Endothelial cell of umbilical vein (primary cell): ENCODE measurements at regions not wholly inside any gene's neighbourhood (a gene's known extent, or its start where the extent isn't known, plus 50 kb on each side); places are given as distances from the start of the nearest gene placed in this dataset.

Experiments used
- BruUV-seq: library from RNA; stranded (reverse); fragments of 400-500 nt; replicated peaks from 2 replicates; lab custom pipeline; 2021; lab: Mats Ljungman, UMichigan
- CTCF ChIA-PET: fragments of 300-600, 350-600 bp; sonication (Branson Sonifier 250); formaldehyde crosslinking; loops from one replicate; lab custom pipeline; 2021; ENCODE audit warnings: antibody characterized with exemption, inconsistent platforms; lab: Charles Lee
- POLR2A ChIA-PET: fragments of 300-600, 350-600 bp; sonication (Branson Sonifier 250); formaldehyde crosslinking; loops from one replicate; lab custom pipeline; 2021; ENCODE audit warnings: antibody characterized with exemption, inconsistent platforms; lab: Charles Lee
- DNase-seq: peaks from one replicate; pipeline ENCODE4 v3.0.0-alpha.2; 2011; ENCODE audit warnings: low read depth, low spot score
- FAIRE-seq: peaks from 2 replicates; lab custom pipeline; 2011; peaks lifted over from hg19 to GRCh38; lab: Jason Lieb, UNC
- H2AFZ ChIP-seq: 2 replicates; pipeline ENCODE4 v1.6.0; 2012; ENCODE audit warnings: low read depth, low read length, control low read depth, inconsistent platforms
- H3K27ac ChIP-seq: 2 replicates; pipeline ENCODE4 v1.5.1; 2011; ENCODE audit warnings: low read depth, mild to moderate bottlenecking, control low read depth, low read length, moderate library complexity; ENCODE audit not compliant: insufficient read depth
- H3K27me3 ChIP-seq, 2 experiments: 2 replicates each; pipeline versions ENCODE4 v1.6.0 to v1.6.1; 2011; ENCODE audit warnings: low read length in 2 of 2, mixed read lengths in 1 of 2; ENCODE audit not compliant: control insufficient read depth in 2 of 2, insufficient read depth in 2 of 2
- H3K36me3 ChIP-seq, 2 experiments: 2 replicates in 1 of 2; 3 replicates in 1 of 2; pipeline ENCODE4 v1.5.1; 2011; ENCODE audit warnings: low read length in 2 of 2, mild to moderate bottlenecking in 1 of 2, moderate library complexity in 1 of 2; ENCODE audit not compliant: control insufficient read depth in 2 of 2, insufficient read depth in 2 of 2; ENCODE audit errors: extremely low read depth in 1 of 2
- H3K4me1 ChIP-seq: 3 replicates; pipeline ENCODE4 v1.5.1; 2011; ENCODE audit warnings: mild to moderate bottlenecking, low read length; ENCODE audit not compliant: control insufficient read depth, insufficient read depth; ENCODE audit errors: extremely low read depth
- H3K4me2 ChIP-seq: 2 replicates; pipeline ENCODE4 v1.6.1; 2011; ENCODE audit warnings: low read length, control low read depth, mixed read lengths; ENCODE audit not compliant: insufficient read depth
- H3K4me3 ChIP-seq, 3 experiments: fragments of 200-600 bp in 1 of 3; sonication (generic), shearing (Covaris generic) in 1 of 3; replicated peaks in 1 of 3; 2 replicates each; pipeline ENCODE4 v1.5.1; 2011 to 2016; ENCODE audit warnings: control low read depth in 3 of 3, low read length in 3 of 3, mild to moderate bottlenecking in 2 of 3, inconsistent platforms in 1 of 3, low read depth in 1 of 3, moderate library complexity in 1 of 3; ENCODE audit not compliant: insufficient read depth in 1 of 3
- H3K79me2 ChIP-seq: 2 replicates; pipeline ENCODE4 v1.6.0; 2012; ENCODE audit warnings: low read length, inconsistent platforms; ENCODE audit not compliant: control insufficient read depth, insufficient read depth
- H3K9ac ChIP-seq: replicated peaks from 2 replicates; pipeline ENCODE3; 2011; ENCODE audit warnings: low read length, control low read depth; ENCODE audit not compliant: insufficient read depth; ENCODE audit errors: extremely low read depth
- H3K9me1 ChIP-seq: replicated peaks from 3 replicates; pipeline ENCODE4 v1.6.0; 2011; ENCODE audit warnings: mild to moderate bottlenecking, low read length; ENCODE audit not compliant: control insufficient read depth, insufficient read depth; ENCODE audit errors: extremely low read depth
- H3K9me3 ChIP-seq: replicated peaks from 2 replicates; pipeline ENCODE4 v1.5.1; 2012; ENCODE audit warnings: low read length, inconsistent platforms; ENCODE audit not compliant: control insufficient read depth, insufficient read depth
- H4K20me1 ChIP-seq: replicated peaks from 2 replicates; pipeline ENCODE3; 2011; ENCODE audit warnings: mild to moderate bottlenecking, low read length; ENCODE audit not compliant: control insufficient read depth, insufficient read depth; ENCODE audit errors: extremely low read depth
- EZH2 ChIP-seq: IDR thresholded peaks from 2 replicates; pipeline ENCODE4 v1.6.1; 2012; ENCODE audit warnings: borderline replicate concordance, low read depth, mild to moderate bottlenecking, moderate library complexity, low read length, inconsistent platforms; ENCODE audit not compliant: severe bottlenecking
- FOS ChIP-seq: IDR thresholded peaks from 2 replicates; pipeline ENCODE4 v1.6.1; 2011; ENCODE audit warnings: mild to moderate bottlenecking, low read length, moderate library complexity, borderline replicate concordance; ENCODE audit not compliant: insufficient read depth
- GATA2 ChIP-seq: IDR thresholded peaks from 2 replicates; pipeline ENCODE4 v1.7.0; 2011; ENCODE audit warnings: low read depth, mild to moderate bottlenecking, moderate library complexity, mixed read lengths, low read length; ENCODE audit not compliant: insufficient read length, insufficient read depth
- JUN ChIP-seq: IDR thresholded peaks from 2 replicates; pipeline ENCODE4 v1.6.1; 2011; ENCODE audit warnings: borderline replicate concordance, low read depth; ENCODE audit not compliant: insufficient read length, insufficient read depth
- MYC ChIP-seq: IDR thresholded peaks from one replicate; pipeline ENCODE4 v1.6.1; 2011; ENCODE audit warnings: mild to moderate bottlenecking, low read depth, low read length
- POLR2A ChIP-seq: IDR thresholded peaks from 2 replicates; pipeline ENCODE4 v1.6.1; 2012; ENCODE audit warnings: low read depth, mild to moderate bottlenecking, control low read depth, low read length
- POLR2AphosphoS5 ChIP-seq: IDR thresholded peaks from 2 replicates; pipeline ENCODE4 v1.6.1; 2012; ENCODE audit warnings: low read depth, mild to moderate bottlenecking, control low read depth, low read length, moderate library complexity; ENCODE audit not compliant: insufficient read depth
- dilution Hi-C: fragments of 300-500 bp; cut with MboI; formaldehyde crosslinking; loops from one replicate; pipeline ENCODE4 v1.15.0; 2019; ENCODE audit warnings: low sequenced_read_pairs; ENCODE audit not compliant: extremely low pct_ligation_motif_present
- intact Hi-C: fragments of 100-400 bp; cut with micrococcal nuclease; formaldehyde crosslinking; loops from one replicate; pipeline ENCODE4 v1.10.0; 2022
- TF ChIP-seq, protein P1 (sequence below), 2 donors: IDR thresholded peaks; 1 replicate in 1 of 2; 2 replicates in 1 of 2; pipeline ENCODE4 v1.5.1; 2011; ENCODE audit warnings: low read length in 2 of 2, mild to moderate bottlenecking in 2 of 2, moderate library complexity in 2 of 2, control low read depth in 1 of 2, inconsistent platforms in 1 of 2, low read depth in 1 of 2; ENCODE audit not compliant: insufficient read depth in 1 of 2; ENCODE audit errors: extremely low read depth in 1 of 2
- TF ChIP-seq, protein P2 (sequence below): IDR thresholded peaks from 2 replicates; pipeline ENCODE4 v1.6.1; 2011; ENCODE audit not compliant: insufficient read depth, insufficient read length

DNA sequence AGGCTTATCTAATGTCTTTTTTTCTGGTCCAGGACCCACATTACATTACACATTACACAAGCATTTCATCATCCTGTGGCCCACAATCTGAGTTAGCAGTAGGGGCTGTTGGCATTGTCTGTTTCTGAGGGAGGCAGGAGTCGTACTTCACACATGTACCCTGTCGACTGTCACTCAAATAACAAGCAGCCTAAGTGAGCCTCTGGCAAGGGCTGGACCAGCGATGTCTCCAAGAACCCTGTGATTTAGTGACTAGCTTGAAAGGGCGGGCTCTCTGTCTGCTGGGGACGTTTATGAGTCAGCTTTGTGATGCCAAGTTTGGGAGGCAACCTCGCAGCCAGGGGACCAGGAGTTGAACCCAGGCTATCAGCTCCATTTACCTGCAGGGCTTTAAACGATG, 251.4 kb downstream of the HS3ST3B1 start:
- Histone ChIP-seq H3K4me3 (no peak overlapping the region), H3K9me1 (no peaks in the 10 kb centered on the region), H3K4me1 (no peaks in the 10 kb centered on the region), H4K20me1 (no peaks in the 10 kb centered on the region), H3K9ac (no peak overlapping the region), H3K79me2 (no peaks in the 10 kb centered on the region), H3K27me3 (no peaks in the 10 kb centered on the region), H3K36me3 (no peaks in the 10 kb centered on the region), H2AFZ (no peak overlapping the region), H3K4me2 (no peak overlapping the region), H3K27ac (no peak overlapping the region), H3K9me3 (peaks cover 5% of the 10 kb centered on the region)
- CTCF ChIA-PET, result no interaction called here
- POLR2A ChIA-PET, result no interaction called here
- no peak for DNase-seq
- no TSS peak for BruUV-seq
- no peak for FAIRE-seq
- TF ChIP-seq MYC, result no peak
- TF ChIP-seq POLR2AphosphoS5, result no peak
- TF ChIP-seq, protein P1, sequence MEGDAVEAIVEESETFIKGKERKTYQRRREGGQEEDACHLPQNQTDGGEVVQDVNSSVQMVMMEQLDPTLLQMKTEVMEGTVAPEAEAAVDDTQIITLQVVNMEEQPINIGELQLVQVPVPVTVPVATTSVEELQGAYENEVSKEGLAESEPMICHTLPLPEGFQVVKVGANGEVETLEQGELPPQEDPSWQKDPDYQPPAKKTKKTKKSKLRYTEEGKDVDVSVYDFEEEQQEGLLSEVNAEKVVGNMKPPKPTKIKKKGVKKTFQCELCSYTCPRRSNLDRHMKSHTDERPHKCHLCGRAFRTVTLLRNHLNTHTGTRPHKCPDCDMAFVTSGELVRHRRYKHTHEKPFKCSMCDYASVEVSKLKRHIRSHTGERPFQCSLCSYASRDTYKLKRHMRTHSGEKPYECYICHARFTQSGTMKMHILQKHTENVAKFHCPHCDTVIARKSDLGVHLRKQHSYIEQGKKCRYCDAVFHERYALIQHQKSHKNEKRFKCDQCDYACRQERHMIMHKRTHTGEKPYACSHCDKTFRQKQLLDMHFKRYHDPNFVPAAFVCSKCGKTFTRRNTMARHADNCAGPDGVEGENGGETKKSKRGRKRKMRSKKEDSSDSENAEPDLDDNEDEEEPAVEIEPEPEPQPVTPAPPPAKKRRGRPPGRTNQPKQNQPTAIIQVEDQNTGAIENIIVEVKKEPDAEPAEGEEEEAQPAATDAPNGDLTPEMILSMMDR (IDR thresholded peaks at IDR 0.05; ENCODE audit: extremely low read depth in 1 of 2, insufficient read depth in 1 of 2, low read depth in 1 of 2, low read length in 2 of 2), result no peak
- TF ChIP-seq EZH2, result no peak
- TF ChIP-seq POLR2A, result no peak
- TF ChIP-seq GATA2, result no peak
- no peak for TF ChIP-seq JUN
- TF ChIP-seq, protein P2, sequence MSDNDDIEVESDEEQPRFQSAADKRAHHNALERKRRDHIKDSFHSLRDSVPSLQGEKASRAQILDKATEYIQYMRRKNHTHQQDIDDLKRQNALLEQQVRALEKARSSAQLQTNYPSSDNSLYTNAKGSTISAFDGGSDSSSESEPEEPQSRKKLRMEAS, result no peak
- no peak for TF ChIP-seq FOS
- dilution Hi-C loops (no loop called here), intact Hi-C loops (no loop called here)
